Smooth muscle cell of the brain vasculature (primary cell): ENCODE measurements at regions not wholly inside any gene's neighbourhood (a gene's known extent, or its start where the extent isn't known, plus 50 kb on each side); places are given as distances from the start of the nearest gene placed in this dataset.
"Not testable (repeated sequence)": the region's sequence is repeated elsewhere in the genome, so short reads cannot be mapped to it uniquely, and the experiment has no call there.

Experiments used
- DNase-seq: peaks from one replicate; pipeline ENCODE4 v3.0.0-alpha.2; 2012; ENCODE audit warnings: low read depth, low spot score

DNA sequence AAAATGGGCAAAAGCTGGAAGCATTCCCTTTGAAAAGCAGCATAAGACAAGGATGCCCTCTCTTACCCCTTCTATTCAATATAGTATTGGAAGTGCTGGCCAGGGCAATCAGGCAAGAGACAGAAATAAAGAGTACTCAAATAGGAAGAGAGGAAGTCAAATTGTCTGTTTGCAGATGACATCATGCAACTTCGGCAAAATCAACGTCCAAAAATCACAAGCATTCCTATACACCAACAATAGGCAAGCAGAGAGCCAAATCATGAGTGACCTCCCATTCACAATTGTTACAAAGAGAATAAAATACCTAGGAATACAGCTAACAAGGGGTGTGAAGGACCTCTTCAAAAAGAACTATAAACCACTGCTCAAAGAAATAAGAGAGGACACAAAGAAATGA is 192.0 kb upstream of the FBN2 start:
- not testable (repeated sequence) for DNase-seq

DNA sequence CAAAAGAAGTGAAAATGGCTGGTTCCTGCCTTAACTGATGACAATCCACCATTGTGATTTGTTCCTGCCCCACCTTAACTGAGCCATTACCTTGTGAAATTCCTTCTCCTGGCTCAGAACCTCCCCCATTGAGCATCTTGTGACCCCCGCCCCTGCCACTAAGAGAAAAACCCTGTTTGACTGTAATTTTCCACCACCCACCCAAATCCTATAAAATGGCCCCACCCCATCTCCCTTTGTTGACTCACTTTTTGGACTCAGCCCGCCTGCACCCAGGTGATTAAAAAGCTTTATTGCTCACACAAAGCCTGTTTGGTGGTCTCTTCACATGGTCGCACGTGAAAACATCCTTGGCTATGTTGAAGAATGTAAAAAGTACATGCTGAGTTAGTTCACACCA is 197.6 kb upstream of the FBN2 start:
- DNase-seq = not testable (repeated sequence)

DNA sequence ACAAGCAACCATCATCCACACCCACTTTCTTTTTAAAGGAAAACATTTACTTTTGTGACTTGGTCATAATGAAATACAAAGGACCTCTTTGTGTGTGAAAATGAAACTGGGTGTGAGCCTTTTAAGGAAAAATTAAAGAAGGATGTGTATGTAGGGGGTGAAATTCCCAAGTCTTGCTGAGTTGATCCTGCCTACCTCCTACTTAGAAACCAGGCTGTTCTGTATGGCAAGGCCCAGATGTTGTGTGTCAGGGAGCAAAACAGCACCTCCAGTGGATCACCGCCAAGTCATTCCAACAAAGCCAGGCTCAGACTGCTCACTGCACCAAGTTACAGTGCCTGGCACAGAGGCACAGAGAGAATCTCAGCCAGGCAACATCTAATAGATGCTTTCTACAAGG is 198.5 kb upstream of the FBN2 start:
- DNase-seq = no peak

DNA sequence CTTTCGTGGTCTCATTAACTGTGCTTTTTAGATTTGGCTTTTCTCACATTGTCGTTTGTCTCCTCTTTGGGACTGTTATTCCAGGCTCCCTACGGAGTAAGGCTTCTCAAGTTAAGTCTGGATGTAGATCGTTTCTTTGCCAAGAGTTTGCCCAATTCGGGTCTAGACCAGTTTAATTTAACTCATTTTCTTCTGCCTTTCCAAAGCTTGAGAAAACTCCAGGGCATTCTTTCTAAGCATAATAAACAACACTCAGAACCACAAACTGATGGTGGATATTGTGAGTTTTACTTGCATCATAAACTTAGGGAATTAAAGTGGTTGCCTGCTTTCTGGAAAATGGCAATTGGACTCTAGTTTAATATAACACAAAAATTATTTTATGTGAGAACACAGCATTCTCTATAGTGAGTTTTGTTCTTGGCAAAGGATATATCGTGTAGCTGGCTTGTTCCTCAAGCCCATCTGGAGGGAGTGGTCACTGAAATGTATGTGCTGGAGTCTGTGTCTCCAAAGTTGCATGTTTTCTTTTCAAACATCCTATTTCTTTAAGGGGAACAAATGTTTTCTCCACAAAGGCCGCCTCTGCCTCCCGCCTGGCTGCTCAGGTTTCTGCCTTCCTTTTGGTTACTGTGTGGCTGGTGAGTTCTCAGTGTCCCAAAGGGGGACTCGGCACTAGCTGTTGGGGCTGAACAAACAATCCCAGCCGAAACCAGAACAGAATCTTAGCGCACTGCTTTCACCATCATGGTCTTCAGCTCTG is 211.3 kb upstream of the FBN2 start:
- peak; percentile 53 for DNase-seq

DNA sequence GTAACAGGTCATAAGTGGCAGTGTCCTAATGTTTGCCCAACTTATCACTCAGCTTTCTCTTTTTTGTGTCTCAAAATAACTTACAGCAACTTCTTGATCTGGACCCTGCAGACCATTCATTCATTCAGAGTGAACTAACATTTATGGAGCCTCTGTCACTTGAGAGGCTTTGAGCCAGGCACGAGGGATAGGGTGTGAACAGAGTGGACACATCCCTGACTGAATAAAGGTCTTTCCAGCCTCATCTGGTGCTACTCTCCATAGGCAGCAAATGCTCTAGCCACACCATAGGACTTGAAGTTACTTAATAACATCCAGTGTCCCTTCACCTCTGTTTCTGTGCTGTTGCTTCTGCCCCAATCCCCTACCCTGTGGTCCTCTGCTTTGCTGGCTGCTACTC is 212.1 kb upstream of the FBN2 start:
- no peak for DNase-seq

DNA sequence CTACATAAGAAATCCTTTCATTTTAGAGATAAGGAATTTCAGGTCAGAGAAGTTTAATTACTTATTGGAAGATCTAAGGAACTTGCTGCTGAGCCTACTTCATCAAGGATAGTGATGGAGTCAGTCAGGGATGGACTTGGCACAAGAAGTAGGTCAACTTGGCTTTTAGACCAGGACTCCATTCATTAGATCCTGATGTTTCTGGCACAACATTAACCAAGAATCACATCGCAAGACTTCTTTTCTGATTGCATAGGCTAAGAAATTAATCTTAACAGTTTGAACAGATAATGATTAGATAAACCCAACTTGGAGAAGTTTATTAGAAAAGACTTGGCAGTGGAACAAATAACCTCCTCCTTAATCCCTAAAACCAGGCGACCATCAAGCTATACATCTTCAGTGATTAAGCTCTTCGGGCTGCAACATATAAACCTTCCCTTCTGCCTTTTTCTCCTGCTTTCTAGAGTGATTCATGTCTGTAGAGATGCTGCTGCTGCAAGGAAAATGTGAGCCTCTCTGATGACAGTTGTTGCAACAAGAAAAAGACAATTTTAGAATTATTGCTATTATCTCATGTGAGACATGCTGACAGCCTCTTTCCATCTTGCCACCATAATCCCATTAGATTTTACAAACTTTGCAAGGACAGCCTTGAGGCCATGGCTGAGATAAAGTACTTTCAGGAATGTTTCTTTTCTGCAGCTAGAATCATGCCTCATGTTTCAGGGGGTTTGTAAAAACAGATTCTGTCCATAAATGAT is 207.9 kb upstream of the SLC27A6 start:
- DNase-seq = no peak

DNA sequence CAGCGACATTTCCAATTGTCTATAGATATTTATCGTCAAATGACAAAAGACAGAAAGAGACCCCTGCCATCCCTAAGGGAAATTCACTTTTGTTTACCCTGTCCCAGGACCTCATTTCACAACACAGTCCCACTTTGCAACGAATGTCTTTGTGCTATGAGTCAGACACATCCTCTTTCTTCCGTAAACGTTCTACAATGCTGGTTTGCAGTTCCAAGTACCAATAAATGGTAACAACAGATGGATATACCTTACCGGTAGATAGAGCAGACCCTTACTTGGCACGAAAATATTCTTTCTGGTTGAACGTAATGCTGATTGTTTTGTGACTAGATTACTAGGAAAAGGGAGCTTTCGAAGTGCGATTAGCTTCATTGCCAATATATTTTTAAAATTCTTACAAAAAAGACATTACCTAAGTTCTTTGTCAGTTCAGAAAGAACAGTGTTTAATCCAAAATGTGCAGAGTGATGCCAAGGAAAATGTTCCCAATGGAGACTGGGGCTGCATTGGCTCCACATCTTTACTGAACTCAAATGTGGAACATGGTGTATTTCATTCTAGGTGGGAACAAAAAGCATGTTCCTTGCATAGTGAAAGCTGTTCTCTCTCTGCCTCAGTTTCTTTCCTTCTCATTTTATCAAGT is 202.5 kb upstream of the SLC27A6 start:
- DNase-seq = no peak

DNA sequence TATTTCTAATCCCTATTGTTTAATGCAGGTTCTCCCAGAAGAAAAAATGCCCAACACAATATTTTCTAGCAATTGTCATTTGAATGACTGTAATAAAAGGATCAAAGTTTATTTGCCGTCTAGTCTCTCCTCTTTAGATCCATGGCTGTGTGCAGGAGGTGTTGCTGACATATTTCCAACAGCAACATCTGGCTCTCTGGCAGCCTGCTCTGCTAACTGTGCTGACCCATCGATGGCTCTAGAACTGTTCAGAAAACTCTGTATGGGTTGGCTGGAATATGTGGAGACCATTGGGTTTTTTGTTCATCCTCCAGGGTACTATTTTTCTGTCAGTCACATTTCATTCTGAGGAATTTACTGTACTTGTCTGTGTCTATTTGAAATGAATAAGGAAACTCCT is 202.0 kb upstream of the SLC27A6 start:
- DNase-seq = no peak

DNA sequence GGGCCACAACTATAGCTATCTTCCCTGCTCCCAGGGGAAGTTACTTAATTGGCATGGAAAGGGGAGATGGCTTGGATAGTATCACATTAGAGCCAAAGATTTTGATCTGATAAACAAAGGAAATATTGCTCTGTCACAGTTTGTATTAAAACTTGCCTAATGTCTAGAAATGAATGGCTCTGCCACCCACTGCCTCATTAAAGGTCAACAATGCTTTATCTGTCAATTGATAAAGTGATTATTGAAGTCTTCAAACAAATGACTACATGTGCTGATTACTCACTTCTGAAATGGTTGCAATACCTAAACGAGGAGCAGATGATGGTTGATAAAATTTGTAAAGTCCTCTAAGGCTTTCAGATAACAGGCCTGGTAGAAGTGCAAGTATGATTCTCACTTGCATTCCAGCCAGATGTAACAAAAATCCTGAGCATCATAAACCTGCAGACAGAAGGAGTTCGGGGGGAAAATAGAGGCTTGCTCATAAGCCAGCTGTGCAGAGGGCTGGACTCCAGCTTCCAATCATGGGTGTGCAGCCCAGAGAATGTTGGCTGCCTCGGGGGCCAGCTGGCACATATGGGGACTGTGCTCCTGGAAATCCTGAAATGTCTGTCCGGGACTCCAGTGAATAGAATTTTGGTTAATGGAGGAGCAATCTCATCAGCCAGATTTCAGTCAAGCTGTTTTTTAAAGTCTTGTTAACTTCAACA is 200.5 kb upstream of the SLC27A6 start:
- DNase-seq = no peak

DNA sequence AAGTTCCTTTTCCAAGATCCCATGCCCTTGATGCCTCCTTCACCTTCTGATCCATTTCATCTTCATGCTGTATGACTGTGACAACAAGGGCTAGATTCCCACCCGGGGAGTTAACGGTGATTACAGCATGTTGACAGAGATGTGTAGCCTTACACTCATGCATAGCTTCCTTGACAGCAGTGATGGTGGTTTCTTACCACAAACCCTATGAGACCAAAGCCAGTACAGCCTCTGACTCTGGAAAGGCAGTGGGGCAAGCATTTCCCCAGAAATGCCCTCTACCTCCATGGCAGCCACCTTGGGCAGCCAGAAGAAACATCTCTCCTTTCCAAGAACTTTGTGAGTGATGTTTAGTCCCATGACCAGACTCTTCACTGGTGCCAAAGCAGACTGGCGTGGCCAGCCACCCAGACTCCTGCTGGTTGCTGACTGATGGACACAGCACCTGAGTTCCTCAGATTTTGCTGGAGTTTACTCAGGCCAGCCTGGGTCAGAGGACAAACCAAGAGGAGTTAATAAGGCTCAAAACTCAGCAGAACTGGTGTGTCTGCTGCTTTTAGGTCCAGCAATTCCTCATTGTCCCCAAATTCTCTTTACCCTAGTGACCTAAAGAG is 199.7 kb upstream of the SLC27A6 start:
- DNase-seq = no peak

DNA sequence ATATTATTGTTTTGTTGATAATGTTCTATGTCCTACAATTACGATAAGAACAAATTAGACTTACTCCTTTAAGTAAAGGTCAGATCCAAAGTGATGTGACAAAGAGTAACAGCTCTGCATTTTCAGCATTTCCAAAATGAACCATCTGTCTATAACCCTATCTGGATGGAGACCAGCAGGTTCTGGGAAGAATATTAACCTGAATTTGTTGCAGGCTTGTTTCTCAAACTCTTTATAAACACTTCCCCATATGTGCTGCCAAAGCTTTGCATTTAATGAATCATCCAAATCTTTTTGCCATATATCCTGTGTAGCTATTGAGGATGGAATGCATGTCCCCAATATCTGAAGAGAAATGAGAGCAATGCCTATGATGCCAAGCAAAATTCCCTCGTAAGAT is 198.9 kb upstream of the SLC27A6 start:
- no peak for DNase-seq

DNA sequence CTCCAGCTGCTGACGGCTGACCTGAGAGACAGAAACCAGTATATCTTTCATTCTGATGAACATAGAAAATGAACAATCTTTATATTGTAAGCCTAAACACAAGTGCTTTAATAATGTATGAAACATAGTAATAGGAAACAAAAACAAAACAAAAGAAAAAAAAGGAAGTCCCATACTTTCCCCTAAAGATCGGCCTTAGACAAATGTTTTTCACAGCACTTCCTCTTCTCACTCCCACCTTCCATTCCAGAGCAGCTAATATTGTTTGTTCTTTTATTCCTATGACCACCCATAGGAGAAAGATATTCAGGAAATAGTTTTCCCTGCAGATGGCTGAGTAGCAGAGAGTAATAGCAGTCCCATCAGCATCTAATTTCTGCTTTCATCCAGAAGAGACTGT is 194.4 kb upstream of the SLC27A6 start:
- no peak for DNase-seq

DNA sequence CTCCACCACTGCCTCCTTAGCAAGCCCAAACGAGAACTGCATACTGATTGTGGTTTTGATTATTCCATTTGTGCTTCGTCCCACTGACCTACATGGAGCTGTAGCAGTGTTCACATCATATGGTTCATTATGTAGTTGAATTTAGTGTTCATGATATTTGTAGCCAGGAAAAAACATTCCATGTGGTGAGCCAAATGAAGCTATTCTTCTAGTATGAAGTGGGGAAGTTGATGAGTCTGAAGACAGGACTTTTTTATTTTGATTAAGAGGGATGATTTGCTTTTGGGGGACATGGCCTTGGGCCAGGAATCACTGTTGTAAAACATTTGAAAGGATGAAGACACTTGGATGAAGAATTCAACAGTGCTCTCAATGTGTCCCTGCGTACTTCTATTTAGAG is 192.9 kb upstream of the SLC27A6 start:
- no peak for DNase-seq

DNA sequence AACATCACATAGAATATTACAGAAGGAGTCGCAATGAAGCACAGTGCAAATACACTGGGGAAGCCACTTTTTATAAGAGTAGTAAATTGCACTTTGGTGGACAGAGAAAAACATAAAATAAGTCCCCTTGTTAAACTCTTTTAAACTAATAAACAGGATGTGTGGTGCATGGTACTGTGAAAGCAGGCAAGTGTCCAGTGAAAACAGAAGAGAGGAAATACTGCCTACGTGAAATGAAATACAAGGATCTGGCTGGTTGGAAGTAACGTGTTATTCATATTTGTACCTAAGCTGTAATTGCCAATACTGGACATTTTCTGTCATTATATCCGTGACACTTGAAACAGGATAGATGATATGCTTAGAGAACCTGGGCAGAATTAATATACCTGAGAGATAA is 191.9 kb upstream of the SLC27A6 start:
- peak; percentile 23 for DNase-seq

DNA sequence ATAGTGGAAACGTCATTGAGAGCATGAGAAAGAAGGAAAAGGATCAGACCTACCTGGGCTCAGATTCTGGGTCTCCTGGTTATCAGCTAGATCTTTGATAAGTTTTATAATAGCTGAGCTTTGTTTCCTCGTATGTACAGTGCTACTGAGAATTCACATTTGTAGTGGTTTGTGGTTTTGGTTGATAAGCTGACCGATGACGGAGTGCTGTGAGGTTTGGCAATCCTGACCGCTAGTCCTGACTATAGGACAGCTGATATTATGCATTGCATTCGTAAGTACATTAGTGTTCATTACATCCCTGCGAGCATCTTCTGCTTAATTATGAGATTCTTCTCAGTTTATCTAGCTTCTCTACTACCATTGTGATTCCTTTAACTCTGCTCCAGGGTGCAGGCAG is 190.7 kb upstream of the SLC27A6 start:
- DNase-seq = no peak

DNA sequence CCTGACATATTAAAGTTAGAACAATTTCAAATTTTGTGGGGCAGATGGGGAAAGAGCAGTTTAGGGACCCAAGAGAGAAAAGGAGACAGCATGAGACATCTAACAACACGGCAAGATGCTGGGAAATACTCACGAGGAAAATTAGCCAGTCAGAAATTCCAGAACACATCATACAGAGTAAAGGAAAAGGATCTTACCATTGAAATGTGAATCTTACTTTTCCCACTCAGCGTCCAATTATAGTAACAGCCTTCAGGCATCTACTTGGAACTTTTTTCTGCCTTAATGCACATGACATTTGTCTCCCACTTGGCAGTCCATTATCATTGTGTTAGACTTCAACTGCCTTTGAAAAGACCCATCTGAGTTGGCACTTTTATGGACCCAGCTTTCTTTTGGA is 189.7 kb upstream of the SLC27A6 start:
- DNase-seq = no peak

DNA sequence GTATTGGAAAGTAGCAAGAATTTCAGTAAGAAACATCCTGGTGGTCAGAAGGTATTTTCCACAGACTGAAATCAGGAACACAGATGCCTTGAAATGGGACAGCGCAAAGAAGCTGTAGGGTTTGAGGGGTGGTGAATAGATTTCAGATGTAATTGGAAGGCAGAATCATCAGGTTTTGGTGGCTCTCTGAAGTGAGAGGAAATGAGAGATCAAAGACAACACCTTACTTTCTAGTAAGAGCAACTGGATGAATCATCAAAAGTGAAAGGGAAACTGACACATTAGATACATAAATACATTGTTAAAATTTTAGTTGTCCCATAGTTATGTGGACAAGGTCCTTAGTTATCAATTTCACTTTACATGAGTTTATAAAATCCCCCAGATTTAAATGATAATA is 188.2 kb upstream of the SLC27A6 start:
- no peak for DNase-seq

DNA sequence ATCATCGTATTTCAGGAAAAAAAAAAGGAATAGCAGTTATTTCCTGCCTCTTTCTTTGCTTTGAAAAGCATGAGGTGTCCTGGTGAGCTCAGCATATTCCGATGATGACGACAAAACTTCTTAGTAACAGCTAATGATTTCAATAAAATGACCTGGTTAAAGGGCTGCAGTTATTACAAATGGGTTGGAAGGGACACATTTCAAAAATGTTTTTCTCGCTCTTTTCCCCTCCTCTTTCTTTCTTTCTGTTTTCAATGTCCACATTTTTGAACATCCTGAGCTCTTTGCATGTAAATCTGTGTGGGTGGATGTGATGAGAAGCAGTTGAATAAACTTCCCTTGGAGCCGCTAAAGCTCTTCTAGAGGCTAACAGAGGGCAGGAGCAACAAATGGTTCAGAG is 186.8 kb upstream of the SLC27A6 start:
- DNase-seq = peak; percentile 26

DNA sequence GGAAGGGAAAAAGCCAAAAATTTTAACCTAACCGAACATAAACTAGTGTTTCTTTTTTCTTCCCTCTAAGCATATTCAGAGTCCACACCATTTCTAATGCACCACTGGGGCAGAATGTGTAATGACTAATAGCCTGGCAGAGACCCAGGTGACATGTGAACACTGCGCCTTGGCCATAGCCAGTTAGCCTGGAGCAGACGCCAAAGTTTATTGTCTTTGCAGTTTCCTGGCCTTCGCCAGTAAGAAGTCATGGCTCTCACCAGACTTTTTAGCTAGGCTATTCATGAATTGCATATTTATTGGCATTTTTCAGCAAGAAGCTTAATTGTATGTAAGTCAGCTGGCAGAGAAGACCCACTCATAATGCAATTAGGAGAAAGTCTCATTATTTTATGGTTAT is 182.8 kb upstream of the SLC27A6 start:
- peak; percentile 70 for DNase-seq

DNA sequence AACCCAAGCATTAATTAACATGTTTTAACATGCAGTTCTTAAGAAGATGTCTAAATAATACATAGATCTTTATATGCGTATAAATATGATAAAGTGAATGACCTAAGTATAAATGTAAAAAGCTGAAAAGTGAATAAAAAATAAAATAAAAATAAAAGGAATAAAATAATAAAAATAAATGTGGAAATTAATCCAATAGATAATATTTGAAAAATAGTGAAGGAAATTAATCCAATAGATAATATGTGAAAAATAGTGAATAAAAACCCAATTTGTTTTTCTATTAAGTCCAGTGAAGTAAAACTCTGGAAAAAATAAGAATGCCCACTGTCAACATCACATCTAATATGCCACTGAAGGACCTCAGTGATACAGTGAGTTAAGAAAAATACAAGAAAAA is 180.6 kb upstream of the SLC27A6 start:
- no peak for DNase-seq

DNA sequence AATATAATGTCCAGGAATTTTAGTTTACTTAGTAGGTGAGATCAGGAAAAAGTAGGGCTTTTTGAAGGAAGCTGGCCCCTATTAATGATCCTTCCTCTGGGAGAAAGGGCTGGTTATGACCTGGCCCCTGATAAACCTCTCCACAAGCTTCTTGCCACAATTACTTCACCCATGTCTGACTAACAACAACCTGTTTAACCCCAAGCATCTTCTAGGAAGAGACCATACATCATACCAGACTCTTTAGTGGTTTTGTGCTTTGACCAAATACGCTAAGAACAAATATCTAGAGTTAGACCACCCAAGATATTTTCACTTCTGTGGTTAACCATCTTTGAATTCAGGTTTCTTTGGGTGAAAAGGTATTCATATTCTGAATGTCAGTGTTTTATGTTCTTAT is 174.0 kb upstream of the SLC27A6 start:
- no peak for DNase-seq

DNA sequence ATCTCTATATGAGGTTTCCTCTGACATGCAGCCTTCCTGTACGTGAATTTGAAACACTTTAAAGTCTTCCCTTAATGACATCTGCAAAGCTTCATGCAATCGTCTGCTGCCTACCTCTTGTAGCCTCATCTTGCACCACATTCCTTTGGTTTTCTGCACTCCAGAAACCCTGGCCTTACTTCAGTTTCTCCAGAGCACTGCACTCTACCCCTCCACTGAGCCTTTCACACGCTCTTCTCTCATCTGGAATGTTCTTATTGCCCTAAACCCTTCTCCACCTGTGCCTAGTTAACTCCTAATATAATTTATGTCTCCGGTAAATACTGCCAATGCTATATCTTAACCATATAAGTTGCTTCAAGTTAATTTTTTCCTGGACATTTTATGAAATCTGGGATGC is 168.8 kb upstream of the SLC27A6 start:
- DNase-seq = no peak
